Caco-2 (cell line): ENCODE measurements at regions not wholly inside any gene's neighbourhood (a gene's known extent, or its start where the extent isn't known, plus 50 kb on each side); places are given as distances from the start of the nearest gene placed in this dataset.

ENCODE experiments used
- BruUV-seq: library from RNA; stranded (reverse); fragments of 400-500 nt; replicated peaks from 2 replicates; lab custom pipeline; 2021; lab: Mats Ljungman, UMichigan
- CTCF ChIA-PET: fragments of 300-600 bp; sonication (Branson Sonifier 250); formaldehyde crosslinking; loops from one replicate; lab custom pipeline; 2022; ENCODE audit warnings: antibody characterized with exemption; lab: Charles Lee
- POLR2A ChIA-PET: fragments of 300-600 bp; sonication (Branson Sonifier 250); formaldehyde crosslinking; loops from one replicate; lab custom pipeline; 2022; ENCODE audit warnings: antibody characterized with exemption; lab: Charles Lee
- DNase-seq, 2 experiments: peaks; one replicate each; pipeline versions ENCODE4 v3.0.0 to v3.0.0-alpha.2; 2020 to 2022
- H3K27me3 ChIP-seq: replicated peaks from 2 replicates; pipeline ENCODE4 v1.6.0; 2011; ENCODE audit warnings: low read length; ENCODE audit not compliant: control insufficient read depth, insufficient read depth
- H3K36me3 ChIP-seq: 2 replicates; pipeline ENCODE4 v1.5.1; 2011; ENCODE audit warnings: low read length; ENCODE audit not compliant: control insufficient read depth, insufficient read depth
- H3K4me1 ChIP-seq: fragments of 250-450 bp; sonication (Bioruptor Pico); 2 replicates; pipeline ENCODE4 v1.5.1; 2020; ENCODE audit warnings: mild to moderate bottlenecking
- H3K4me3 ChIP-seq: 2 replicates; pipeline ENCODE4 v1.5.1; 2011; ENCODE audit warnings: low read depth, mild to moderate bottlenecking, control low read depth, low read length
- H3K9me3 ChIP-seq: fragments of 250-450 bp; sonication (Bioruptor Pico); 2 replicates; pipeline ENCODE4 v1.5.1; 2020; ENCODE audit warnings: mild to moderate bottlenecking, moderate library complexity
- H3K27ac Mint-ChIP-seq: one replicate; pipeline ENCODE4 v1.8.0; 2022; ENCODE audit warnings: mixed read lengths; ENCODE audit not compliant: unreplicated experiment
- H3K27me3 Mint-ChIP-seq: one replicate; pipeline ENCODE4 v1.8.0; 2022; ENCODE audit warnings: mixed read lengths; ENCODE audit not compliant: insufficient read depth, unreplicated experiment
- H3K36me3 Mint-ChIP-seq: one replicate; pipeline ENCODE4 v1.8.0; 2022; ENCODE audit warnings: mild to moderate bottlenecking, mixed read lengths; ENCODE audit not compliant: insufficient read depth, unreplicated experiment
- H3K4me1 Mint-ChIP-seq: one replicate; pipeline ENCODE4 v1.8.0; 2022; ENCODE audit warnings: low read depth, mixed read lengths; ENCODE audit not compliant: unreplicated experiment
- H3K4me3 Mint-ChIP-seq: one replicate; pipeline ENCODE4 v1.8.0; 2022; ENCODE audit warnings: mild to moderate bottlenecking, moderate library complexity, mixed read lengths; ENCODE audit not compliant: unreplicated experiment
- H3K9me3 Mint-ChIP-seq: one replicate; pipeline ENCODE4 v1.8.0; 2022; ENCODE audit warnings: mixed read lengths; ENCODE audit not compliant: unreplicated experiment
- intact Hi-C: fragments of 100-400 bp; cut with micrococcal nuclease; formaldehyde crosslinking; loops from one replicate; pipeline ENCODE4 v1.10.0; 2022; ENCODE audit not compliant: unreplicated experiment
- TF ChIP-seq, protein P1 (sequence below), 2 experiments: fragments of 200-600 bp in 1 of 2; IDR thresholded peaks; 1 replicate in 1 of 2; 2 replicates in 1 of 2; pipeline versions ENCODE4 v1.5.1 to v1.8.0; 2011 to 2022; ENCODE audit warnings: antibody characterized with exemption in 1 of 2, control low read depth in 1 of 2, inconsistent platforms in 1 of 2, low read depth in 1 of 2, low read length in 1 of 2, mild to moderate bottlenecking in 1 of 2, moderate library complexity in 1 of 2; ENCODE audit not compliant: insufficient read depth in 1 of 2, severe bottlenecking in 1 of 2, unreplicated experiment in 1 of 2

GRCh38 chr11:119488256-119488995, 65.5 kb upstream of the THY1 start:
- H3K36me3 ChIP-seq = no peaks in the 10 kb centered on the region
- H3K4me1 ChIP-seq = no peaks in the 10 kb centered on the region
- Mint-ChIP-seq H3K27ac (no peak overlapping the region), H3K27me3 (peaks cover 18% of the 10 kb centered on the region), H3K9me3 (no peaks in the 10 kb centered on the region), H3K4me1 (no peaks in the 10 kb centered on the region), H3K4me3 (no peak overlapping the region), H3K36me3 (peaks cover 5% of the 10 kb centered on the region)
- no peak overlapping the region for H3K4me3 ChIP-seq
- peak in 1 of 2 experiments; percentile 29 for DNase-seq
- intact Hi-C loops = no loop called here
- TF ChIP-seq, protein P1, sequence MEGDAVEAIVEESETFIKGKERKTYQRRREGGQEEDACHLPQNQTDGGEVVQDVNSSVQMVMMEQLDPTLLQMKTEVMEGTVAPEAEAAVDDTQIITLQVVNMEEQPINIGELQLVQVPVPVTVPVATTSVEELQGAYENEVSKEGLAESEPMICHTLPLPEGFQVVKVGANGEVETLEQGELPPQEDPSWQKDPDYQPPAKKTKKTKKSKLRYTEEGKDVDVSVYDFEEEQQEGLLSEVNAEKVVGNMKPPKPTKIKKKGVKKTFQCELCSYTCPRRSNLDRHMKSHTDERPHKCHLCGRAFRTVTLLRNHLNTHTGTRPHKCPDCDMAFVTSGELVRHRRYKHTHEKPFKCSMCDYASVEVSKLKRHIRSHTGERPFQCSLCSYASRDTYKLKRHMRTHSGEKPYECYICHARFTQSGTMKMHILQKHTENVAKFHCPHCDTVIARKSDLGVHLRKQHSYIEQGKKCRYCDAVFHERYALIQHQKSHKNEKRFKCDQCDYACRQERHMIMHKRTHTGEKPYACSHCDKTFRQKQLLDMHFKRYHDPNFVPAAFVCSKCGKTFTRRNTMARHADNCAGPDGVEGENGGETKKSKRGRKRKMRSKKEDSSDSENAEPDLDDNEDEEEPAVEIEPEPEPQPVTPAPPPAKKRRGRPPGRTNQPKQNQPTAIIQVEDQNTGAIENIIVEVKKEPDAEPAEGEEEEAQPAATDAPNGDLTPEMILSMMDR (IDR thresholded peaks at IDR 0.05; ENCODE audit: insufficient read depth in 1 of 2, low read depth in 1 of 2, low read length in 1 of 2, severe bottlenecking in 1 of 2, unreplicated experiment in 1 of 2) = no peak
- peaks cover 5% of the 10 kb centered on the region; the same call in 1 of the 2 replicates for H3K27me3 ChIP-seq
- POLR2A ChIA-PET = no interaction called here
- BruUV-seq = no TSS peak
- no peaks in the 10 kb centered on the region for H3K9me3 ChIP-seq
- CTCF ChIA-PET = interaction anchor here (0.6 kb wide), 1 partner anchor 44 kb away, joined by 3 read pairs; no protein-coding TSS in a partner anchor

- intact Hi-C loops = no loop called here
- Histone ChIP-seq H3K36me3 (no peaks in the 10 kb centered on the region), H3K9me3 (no peaks in the 10 kb centered on the region), H3K27me3 (peaks cover 5% of the 10 kb centered on the region; the same call in 1 of the 2 replicates), H3K4me3 (no peak overlapping the region), H3K4me1 (no peaks in the 10 kb centered on the region)
- H3K27me3 Mint-ChIP-seq = peaks cover 20% of the 10 kb centered on the region
- peaks cover 5% of the 10 kb centered on the region for H3K36me3 Mint-ChIP-seq
- no peaks in the 10 kb centered on the region for H3K9me3 Mint-ChIP-seq
- CTCF ChIA-PET = no interaction called here
- no peak overlapping the region for H3K27ac Mint-ChIP-seq
- POLR2A ChIA-PET = no interaction called here
- no peak overlapping the region for H3K4me3 Mint-ChIP-seq
- no peaks in the 10 kb centered on the region for H3K4me1 Mint-ChIP-seq
- TF ChIP-seq, protein P1 (IDR thresholded peaks at IDR 0.05; ENCODE audit: insufficient read depth in 1 of 2, low read depth in 1 of 2, low read length in 1 of 2, severe bottlenecking in 1 of 2, unreplicated experiment in 1 of 2) = no peak
- no TSS peak for BruUV-seq
- DNase-seq = peak in 1 of 2 experiments; percentile 36
These were observed 63.8 kb upstream of the THY1 start for GRCh38 chr11:119486691-119487259.

DNA sequence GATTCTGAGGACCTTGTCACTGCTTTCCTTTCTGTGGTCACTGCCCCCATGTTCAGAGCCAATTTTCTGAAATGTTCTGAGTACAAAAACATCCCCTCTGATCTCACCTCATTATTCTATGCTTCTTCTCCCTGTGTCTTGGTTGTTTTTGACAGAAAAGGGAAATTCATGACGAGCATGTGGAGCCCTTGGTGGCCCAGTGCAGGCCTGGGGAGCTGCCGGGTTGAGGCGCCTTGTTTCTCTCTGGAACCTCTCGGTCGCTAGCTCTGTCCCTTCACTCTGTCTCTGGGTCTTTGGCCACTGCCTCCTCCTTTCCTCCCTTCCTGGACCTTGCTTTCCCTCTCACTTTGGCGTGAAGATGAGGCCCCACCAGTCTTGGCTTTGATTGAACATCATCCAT, 63.0 kb upstream of the THY1 start:
- BruUV-seq = no TSS peak
- no peaks in the 10 kb centered on the region for H3K9me3 Mint-ChIP-seq
- H3K4me1 Mint-ChIP-seq = peaks cover 5% of the 10 kb centered on the region
- no peaks in the 10 kb centered on the region for H3K36me3 ChIP-seq
- no peak overlapping the region for H3K27ac Mint-ChIP-seq
- no peaks in the 10 kb centered on the region for H3K9me3 ChIP-seq
- H3K4me3 ChIP-seq = no peak overlapping the region
- DNase-seq = no peak
- no peaks in the 10 kb centered on the region for H3K36me3 Mint-ChIP-seq
- no peak overlapping the region for H3K4me3 Mint-ChIP-seq
- H3K27me3 ChIP-seq = peaks cover 5% of the 10 kb centered on the region; the same call in 1 of the 2 replicates
- H3K4me1 ChIP-seq = peaks cover 2% of the 10 kb centered on the region; the same call in 1 of the 2 replicates
- intact Hi-C loops = no loop called here
- peaks cover 19% of the 10 kb centered on the region for H3K27me3 Mint-ChIP-seq
- ChIA-PET POLR2A (no interaction called here), CTCF (no interaction called here)
- TF ChIP-seq, protein P1 (IDR thresholded peaks at IDR 0.05; ENCODE audit: insufficient read depth in 1 of 2, low read depth in 1 of 2, low read length in 1 of 2, severe bottlenecking in 1 of 2, unreplicated experiment in 1 of 2) = no peak
